GM19328 (cell line): ENCODE measurements at regions not wholly inside any gene's neighbourhood (a gene's known extent, or its start where the extent isn't known, plus 50 kb on each side); places are given as distances from the start of the nearest gene placed in this dataset.
"Not testable (repeated sequence)": the region's sequence is repeated elsewhere in the genome, so short reads cannot be mapped to it uniquely, and the experiment has no call there.

Source experiments
- ATAC-seq: cut with Tn5 transposase; IDR thresholded peaks from one replicate; pipeline ENCODE4 v1.9.1; 2021; ENCODE audit warnings: mild to moderate bottlenecking, moderate library complexity; ENCODE audit not compliant: unreplicated experiment

- no peak for ATAC-seq
These were observed 126.1 kb upstream of the ARHGEF3 start for GRCh38 chr3:56927855-56928254.

- ATAC-seq: no peak
These were observed 125.2 kb upstream of the ARHGEF3 start for GRCh38 chr3:56926947-56927282.

- ATAC-seq: no peak
These were observed 124.6 kb upstream of the ARHGEF3 start for GRCh38 chr3:56926243-56926946.

- ATAC-seq: not testable (repeated sequence)
These were observed 123.0 kb upstream of the ARHGEF3 start for GRCh38 chr3:56924700-56925099.

- no peak for ATAC-seq
These were observed 121.9 kb upstream of the ARHGEF3 start for GRCh38 chr3:56923526-56924224.

- ATAC-seq: no peak
These were observed 120.1 kb upstream of the ARHGEF3 start for GRCh38 chr3:56921573-56922453.

GRCh38 chr3:56919797-56920195 is 118.0 kb upstream of the ARHGEF3 start:
- no peak for ATAC-seq

GRCh38 chr3:56919137-56919796 is 117.5 kb upstream of the ARHGEF3 start:
- ATAC-seq: no peak

GRCh38 chr3:56918111-56918568 is 116.4 kb upstream of the ARHGEF3 start:
- ATAC-seq: no peak

GRCh38 chr3:56917361-56918110 is 115.8 kb upstream of the ARHGEF3 start:
- peak; percentile 54 for ATAC-seq

- ATAC-seq: no peak
These were observed 115.1 kb upstream of the ARHGEF3 start for GRCh38 chr3:56916716-56917360.

GRCh38 chr3:56915966-56916586 is 114.3 kb upstream of the ARHGEF3 start:
- peak; percentile 45 for ATAC-seq

GRCh38 chr3:56914646-56915045 is 112.9 kb upstream of the ARHGEF3 start:
- ATAC-seq: no peak

GRCh38 chr3:56911363-56911762 is 109.6 kb upstream of the ARHGEF3 start:
- ATAC-seq: no peak

GRCh38 chr3:56909349-56909748 is 107.6 kb upstream of the ARHGEF3 start:
- no peak for ATAC-seq

GRCh38 chr3:56908004-56908403 is 106.3 kb upstream of the ARHGEF3 start:
- no peak for ATAC-seq

GRCh38 chr3:56904552-56905215 is 102.9 kb upstream of the ARHGEF3 start:
- no peak for ATAC-seq

GRCh38 chr3:56903231-56903782 is 101.6 kb upstream of the ARHGEF3 start:
- ATAC-seq: no peak
